ENCODE measurements at regions not wholly inside any gene's neighbourhood (a gene's known extent, or its start where the extent isn't known, plus 50 kb on each side); places are given as distances from the start of the nearest gene placed in this dataset.
"Not testable (repeated sequence)": the region's sequence is repeated elsewhere in the genome, so short reads cannot be mapped to it uniquely, and the experiment has no call there.

GRCh38 chr1:104329278-104329677 is 579.6 kb downstream of the AMY1C start:
- DNase-seq, result no peak
- no peaks in the 10 kb centered on the region for H3K27me3 ChIP-seq (ENCODE audit: control insufficient read depth in 2 of 2, insufficient read depth in 2 of 2, low read length in 2 of 2)

GRCh38 chr1:104331763-104332162 is 582.1 kb downstream of the AMY1C start:
- H3K27ac ChIP-seq (ENCODE audit: low read depth in 1 of 2, low read length in 2 of 2), result no peak overlapping the region
- H3K79me2 ChIP-seq (ENCODE audit: insufficient read depth, low read length), result no peaks in the 10 kb centered on the region
- H3K9me3 ChIP-seq (replicated peaks in 1 of 2; ENCODE audit: control insufficient read depth in 1 of 2, insufficient read depth in 1 of 2, low read length in 2 of 2), result peaks cover 0 to 3% of the 10 kb centered on the region in 2 donors
- no CpG with 5 or more reads among the region's 3 CpGs for WGBS (ENCODE audit: insufficient coverage)
- no peaks in the 10 kb centered on the region for H3K27me3 ChIP-seq (ENCODE audit: control insufficient read depth in 2 of 2, insufficient read depth in 2 of 2, low read length in 2 of 2)
- no peak overlapping the region for H2AFZ ChIP-seq (ENCODE audit: insufficient read depth, low read depth, low read length, poor library complexity, severe bottlenecking)
- H4K20me1 ChIP-seq (ENCODE audit: insufficient read depth, low read length), result no peaks in the 10 kb centered on the region
- Mint-ChIP-seq H3K27me3 (ENCODE audit: low read depth in 3 of 3) (peaks cover 0 to 3% (median 0%) of the 10 kb centered on the region in 3 donors), H3K4me3 (no peak overlapping the region), H3K4me1 (no peaks in the 10 kb centered on the region), H3K9me3 (peaks cover 0 to 15% (median 11%) of the 10 kb centered on the region in 7 donors), H3K27ac (no peak overlapping the region), H3K36me3 (no peaks in the 10 kb centered on the region)
- no peak for DNase-seq
- no peak for TF ChIP-seq CTCF (IDR thresholded peaks at IDR 0.05)
- no peak overlapping the region for H3K4me2 ChIP-seq (replicated peaks; ENCODE audit: extremely low read depth, low read length, poor library complexity, severe bottlenecking)
- no peak overlapping the region for H3K9ac ChIP-seq (ENCODE audit: insufficient read depth, low read length, poor library complexity, severe bottlenecking)
- intact Hi-C loops (cut with micrococcal nuclease), result no loop called here
- H3K4me3 ChIP-seq (replicated peaks in 1 of 3; ENCODE audit: low read depth in 2 of 3, low read length in 3 of 3), result no peak overlapping the region
- no peaks in the 10 kb centered on the region for H3K36me3 ChIP-seq (replicated peaks in 1 of 2; ENCODE audit: control insufficient read depth in 1 of 2, insufficient read depth in 2 of 2, low read length in 2 of 2)
- H3K4me1 ChIP-seq (ENCODE audit: control insufficient read depth in 1 of 2, insufficient read depth in 2 of 2, low read length in 2 of 2), result no peaks in the 10 kb centered on the region

More at GRCh38 chr1:104329278-104329677, 579.6 kb downstream of the AMY1C start:
- Histone ChIP-seq H3K4me3 (replicated peaks in 1 of 3; ENCODE audit: low read depth in 2 of 3, low read length in 3 of 3) (no peak overlapping the region), H4K20me1 (ENCODE audit: insufficient read depth, low read length) (no peaks in the 10 kb centered on the region), H3K4me2 (replicated peaks; ENCODE audit: extremely low read depth, low read length, poor library complexity, severe bottlenecking) (no peak overlapping the region), H3K9ac (ENCODE audit: insufficient read depth, low read length, poor library complexity, severe bottlenecking) (no peak overlapping the region), H3K36me3 (replicated peaks in 1 of 2; ENCODE audit: control insufficient read depth in 1 of 2, insufficient read depth in 2 of 2, low read length in 2 of 2) (no peaks in the 10 kb centered on the region), H3K4me1 (ENCODE audit: control insufficient read depth in 1 of 2, insufficient read depth in 2 of 2, low read length in 2 of 2) (no peaks in the 10 kb centered on the region), H2AFZ (ENCODE audit: insufficient read depth, low read depth, low read length, poor library complexity, severe bottlenecking) (no peak overlapping the region), H3K79me2 (ENCODE audit: insufficient read depth, low read length) (no peaks in the 10 kb centered on the region), H3K9me3 (replicated peaks in 1 of 2; ENCODE audit: control insufficient read depth in 1 of 2, insufficient read depth in 1 of 2, low read length in 2 of 2) (peaks cover 0 to 3% of the 10 kb centered on the region in 2 donors), H3K27ac (ENCODE audit: low read depth in 1 of 2, low read length in 2 of 2) (no peak overlapping the region)
- no peak for TF ChIP-seq CTCF (IDR thresholded peaks at IDR 0.05)
- intact Hi-C loops (cut with micrococcal nuclease), result no loop called here
- Mint-ChIP-seq H3K4me1 (no peaks in the 10 kb centered on the region), H3K9me3 (peaks cover 0 to 11% (median 3%) of the 10 kb centered on the region in 7 donors), H3K36me3 (no peaks in the 10 kb centered on the region), H3K27ac (no peak overlapping the region), H3K27me3 (ENCODE audit: low read depth in 3 of 3) (peaks cover 0 to 1% (median 0%) of the 10 kb centered on the region in 3 donors), H3K4me3 (no peak overlapping the region)
- WGBS (ENCODE audit: insufficient coverage), result 96% methylated on average over 4 of the region's 4 CpGs

- intact Hi-C loops (cut with micrococcal nuclease); H3K4me1 ChIP-seq (ENCODE audit: control insufficient read depth in 1 of 2, insufficient read depth in 2 of 2, low read length in 2 of 2); H3K36me3 ChIP-seq (replicated peaks in 1 of 2; ENCODE audit: control insufficient read depth in 1 of 2, insufficient read depth in 2 of 2, low read length in 2 of 2); H3K27ac ChIP-seq (ENCODE audit: low read depth in 1 of 2, low read length in 2 of 2); H3K9ac ChIP-seq (ENCODE audit: insufficient read depth, low read length, poor library complexity, severe bottlenecking); H2AFZ ChIP-seq (ENCODE audit: insufficient read depth, low read depth, low read length, poor library complexity, severe bottlenecking); H3K4me1 Mint-ChIP-seq; DNase-seq; H3K27ac Mint-ChIP-seq; H3K36me3 Mint-ChIP-seq; H4K20me1 ChIP-seq (ENCODE audit: insufficient read depth, low read length); H3K27me3 Mint-ChIP-seq (ENCODE audit: low read depth in 3 of 3); H3K79me2 ChIP-seq (ENCODE audit: insufficient read depth, low read length); H3K4me3 Mint-ChIP-seq; H3K4me3 ChIP-seq (replicated peaks in 1 of 3; ENCODE audit: low read depth in 2 of 3, low read length in 3 of 3); H3K4me2 ChIP-seq (replicated peaks; ENCODE audit: extremely low read depth, low read length, poor library complexity, severe bottlenecking); H3K27me3 ChIP-seq (ENCODE audit: control insufficient read depth in 2 of 2, insufficient read depth in 2 of 2, low read length in 2 of 2): not testable (repeated sequence)
- peaks cover 3 to 10% of the 10 kb centered on the region in 2 donors for H3K9me3 ChIP-seq (replicated peaks in 1 of 2; ENCODE audit: control insufficient read depth in 1 of 2, insufficient read depth in 1 of 2, low read length in 2 of 2)
- H3K9me3 Mint-ChIP-seq, result peaks cover 0 to 22% (median 13%) of the 10 kb centered on the region in 7 donors
- 89% methylated on average over 3 of the region's 5 CpGs for WGBS (ENCODE audit: insufficient coverage)
Observed at GRCh38 chr1:104337927-104338326, 588.2 kb downstream of the AMY1C start.
